ENCODE measurements at regions not wholly inside any gene's neighbourhood (a gene's known extent, or its start where the extent isn't known, plus 50 kb on each side); places are given as distances from the start of the nearest gene placed in this dataset.

GRCh38 chr12:66964629-66965028, 285.8 kb upstream of the GRIP1 start:
- no peak for DNase-seq (ENCODE audit: extremely low spot score in 2 of 2)
- no peak overlapping the region for H3K4me3 ChIP-seq
- H3K36me3 ChIP-seq = no peaks in the 10 kb centered on the region
- intact Hi-C loops (cut with DNase I) = no loop called here
- H3K27ac ChIP-seq = no peak overlapping the region
- no peaks in the 10 kb centered on the region for H3K4me1 ChIP-seq
- H3K9me3 ChIP-seq = no peaks in the 10 kb centered on the region
- no peak for TF ChIP-seq POLR2A (IDR thresholded peaks at IDR 0.05)
- TF ChIP-seq, protein P1, sequence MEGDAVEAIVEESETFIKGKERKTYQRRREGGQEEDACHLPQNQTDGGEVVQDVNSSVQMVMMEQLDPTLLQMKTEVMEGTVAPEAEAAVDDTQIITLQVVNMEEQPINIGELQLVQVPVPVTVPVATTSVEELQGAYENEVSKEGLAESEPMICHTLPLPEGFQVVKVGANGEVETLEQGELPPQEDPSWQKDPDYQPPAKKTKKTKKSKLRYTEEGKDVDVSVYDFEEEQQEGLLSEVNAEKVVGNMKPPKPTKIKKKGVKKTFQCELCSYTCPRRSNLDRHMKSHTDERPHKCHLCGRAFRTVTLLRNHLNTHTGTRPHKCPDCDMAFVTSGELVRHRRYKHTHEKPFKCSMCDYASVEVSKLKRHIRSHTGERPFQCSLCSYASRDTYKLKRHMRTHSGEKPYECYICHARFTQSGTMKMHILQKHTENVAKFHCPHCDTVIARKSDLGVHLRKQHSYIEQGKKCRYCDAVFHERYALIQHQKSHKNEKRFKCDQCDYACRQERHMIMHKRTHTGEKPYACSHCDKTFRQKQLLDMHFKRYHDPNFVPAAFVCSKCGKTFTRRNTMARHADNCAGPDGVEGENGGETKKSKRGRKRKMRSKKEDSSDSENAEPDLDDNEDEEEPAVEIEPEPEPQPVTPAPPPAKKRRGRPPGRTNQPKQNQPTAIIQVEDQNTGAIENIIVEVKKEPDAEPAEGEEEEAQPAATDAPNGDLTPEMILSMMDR (IDR thresholded peaks at IDR 0.05) = no peak
- no peak for TF ChIP-seq POLR2AphosphoS5 (IDR thresholded peaks at IDR 0.05; ENCODE audit: insufficient read depth in 1 of 2, low read depth in 1 of 2)
- no peaks in the 10 kb centered on the region for H3K27me3 ChIP-seq

GRCh38 chr12:66965621-66966020, 286.7 kb upstream of the GRIP1 start:
- Histone ChIP-seq H3K27ac (no peak overlapping the region), H3K36me3 (no peaks in the 10 kb centered on the region), H3K4me3 (no peak overlapping the region), H3K4me1 (no peaks in the 10 kb centered on the region), H3K9me3 (no peaks in the 10 kb centered on the region), H3K27me3 (no peaks in the 10 kb centered on the region)
- intact Hi-C loops (cut with DNase I) = no loop called here
- TF ChIP-seq, protein P1 (IDR thresholded peaks at IDR 0.05) = no peak
- TF ChIP-seq POLR2AphosphoS5 (IDR thresholded peaks at IDR 0.05; ENCODE audit: insufficient read depth in 1 of 2, low read depth in 1 of 2) (no peak), POLR2A (IDR thresholded peaks at IDR 0.05) (no peak)
- DNase-seq (ENCODE audit: extremely low spot score in 2 of 2) = no peak

GRCh38 chr12:66971816-66972215, 292.9 kb upstream of the GRIP1 start:
- intact Hi-C loops (cut with DNase I) = no loop called here
- TF ChIP-seq, protein P1 (IDR thresholded peaks at IDR 0.05) = no peak
- TF ChIP-seq POLR2A (IDR thresholded peaks at IDR 0.05) (no peak), POLR2AphosphoS5 (IDR thresholded peaks at IDR 0.05; ENCODE audit: insufficient read depth in 1 of 2, low read depth in 1 of 2) (no peak)

DNA sequence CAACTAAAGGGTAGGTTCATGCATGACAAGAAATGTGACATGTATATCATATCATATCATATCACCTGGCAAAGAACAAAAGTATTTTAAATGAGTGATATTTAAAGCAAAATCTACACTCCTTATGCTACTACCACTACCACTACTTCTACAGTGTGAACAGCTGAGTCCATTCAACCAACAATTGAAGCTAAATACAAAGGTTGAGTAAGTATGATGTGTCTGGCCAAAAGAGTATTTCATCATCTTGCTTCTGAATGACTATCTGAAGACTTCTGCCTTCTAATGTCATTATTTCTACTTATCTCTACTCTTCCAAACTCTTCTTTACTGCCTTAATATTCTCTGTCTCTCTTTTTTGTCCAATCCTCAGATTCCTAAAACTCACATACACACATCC, 292.6 kb upstream of the CAND1 start:
- DNase-seq (ENCODE audit: extremely low spot score in 2 of 2) = no peak
- Histone ChIP-seq H3K9me3 (no peaks in the 10 kb centered on the region), H3K4me1 (no peaks in the 10 kb centered on the region), H3K36me3 (no peaks in the 10 kb centered on the region), H3K27ac (no peak overlapping the region), H3K27me3 (no peaks in the 10 kb centered on the region), H3K4me3 (no peak overlapping the region)
- intact Hi-C loops (cut with DNase I) = no loop called here
- TF ChIP-seq, protein P1 (IDR thresholded peaks at IDR 0.05) = no peak
- TF ChIP-seq POLR2AphosphoS5 (IDR thresholded peaks at IDR 0.05; ENCODE audit: insufficient read depth in 1 of 2, low read depth in 1 of 2) = no peak
- TF ChIP-seq POLR2A (IDR thresholded peaks at IDR 0.05) = no peak

More at GRCh38 chr12:66971816-66972215, 292.9 kb upstream of the GRIP1 start:
- no peak for DNase-seq (ENCODE audit: extremely low spot score in 2 of 2)
- Histone ChIP-seq H3K27ac (no peak overlapping the region), H3K27me3 (no peaks in the 10 kb centered on the region), H3K36me3 (no peaks in the 10 kb centered on the region), H3K4me1 (no peaks in the 10 kb centered on the region), H3K4me3 (no peak overlapping the region), H3K9me3 (no peaks in the 10 kb centered on the region)

DNA sequence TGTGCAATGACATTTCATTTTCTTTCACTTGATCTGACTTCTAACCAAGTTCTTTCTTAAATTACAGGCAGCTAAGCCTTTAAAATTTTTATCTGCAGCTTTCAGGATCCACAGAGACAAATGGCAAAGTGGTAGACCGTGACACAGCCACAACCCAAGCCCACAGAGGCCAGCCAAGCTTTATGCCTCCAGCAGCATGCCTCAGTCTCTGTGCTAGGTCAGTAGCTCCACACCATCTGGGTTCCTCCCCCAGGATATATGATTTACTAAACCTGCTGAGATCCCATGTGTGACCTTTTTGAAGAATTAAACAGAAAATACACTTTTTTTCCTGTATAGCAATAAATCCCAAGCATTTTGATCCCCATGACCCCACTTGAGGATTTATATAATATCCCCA, 290.4 kb upstream of the CAND1 start:
- no peak for DNase-seq (ENCODE audit: extremely low spot score in 2 of 2)
- H3K36me3 ChIP-seq = no peaks in the 10 kb centered on the region
- no peak overlapping the region for H3K4me3 ChIP-seq
- H3K4me1 ChIP-seq = no peaks in the 10 kb centered on the region
- H3K27ac ChIP-seq = no peak overlapping the region
- H3K9me3 ChIP-seq = no peaks in the 10 kb centered on the region
- intact Hi-C loops (cut with DNase I) = no loop called here
- no peaks in the 10 kb centered on the region for H3K27me3 ChIP-seq
- TF ChIP-seq POLR2A (IDR thresholded peaks at IDR 0.05) = no peak
- TF ChIP-seq, protein P1 (IDR thresholded peaks at IDR 0.05) = no peak
- no peak for TF ChIP-seq POLR2AphosphoS5 (IDR thresholded peaks at IDR 0.05; ENCODE audit: insufficient read depth in 1 of 2, low read depth in 1 of 2)

Data from vagina (tissue), 2 donors.